GM23338 (cell line): ENCODE measurements at regions not wholly inside any gene's neighbourhood (a gene's known extent, or its start where the extent isn't known, plus 50 kb on each side); places are given as distances from the start of the nearest gene placed in this dataset.

Experiments
- ATAC-seq: fragments of 200-7000 bp; cut with Tn5 transposase; 3 replicates; pipeline ENCODE4 v1.9.1; 2020
- DNase-seq: peaks from one replicate; pipeline ENCODE4 v3.0.0-alpha.2; 2015; ENCODE audit warnings: low spot score
- H2AFZ ChIP-seq: fragments of 200-600 bp; sonication (generic); 2 replicates; pipeline ENCODE4 v1.8.0; 2016; ENCODE audit warnings: antibody characterized with exemption, mild to moderate bottlenecking, moderate library complexity
- H3F3A ChIP-seq: fragments of 200-600 bp; sonication (generic); replicated peaks from 2 replicates; pipeline ENCODE4 v1.8.0; 2017; ENCODE audit warnings: antibody characterized with exemption, mixed run types, low read depth
- H3K27ac ChIP-seq: fragments of 200-600 bp; sonication (generic); 2 replicates; pipeline ENCODE4 v1.6.1; 2016; ENCODE audit warnings: low read depth
- H3K27me3 ChIP-seq: fragments of 200-600 bp; sonication (generic); 2 replicates; pipeline ENCODE4 v1.8.0; 2016; ENCODE audit warnings: mild to moderate bottlenecking, mixed run types, moderate library complexity; ENCODE audit not compliant: insufficient read depth
- H3K36me3 ChIP-seq: fragments of 200-600 bp; sonication (generic); 2 replicates; pipeline ENCODE4 v1.8.0; 2016; ENCODE audit warnings: mild to moderate bottlenecking; ENCODE audit not compliant: insufficient read depth
- H3K4me1 ChIP-seq: fragments of 200-600 bp; sonication (generic); 2 replicates; pipeline ENCODE4 v1.8.0; 2016; ENCODE audit warnings: mild to moderate bottlenecking, moderate library complexity; ENCODE audit not compliant: insufficient read depth
- H3K4me2 ChIP-seq: fragments of 200-600 bp; sonication (generic); 2 replicates; pipeline ENCODE4 v1.7.1; 2017; ENCODE audit warnings: mixed run types
- H3K4me3 ChIP-seq: fragments of 200-600 bp; sonication (generic); 2 replicates; pipeline ENCODE4 v1.6.1; 2016; ENCODE audit warnings: mixed run types
- H3K79me2 ChIP-seq: fragments of 200-600 bp; sonication (generic); replicated peaks from 2 replicates; pipeline ENCODE4 v1.8.0; 2017; ENCODE audit warnings: mild to moderate bottlenecking; ENCODE audit not compliant: insufficient read depth
- H3K9me2 ChIP-seq: fragments of 200-600 bp; sonication (generic); 2 replicates; pipeline ENCODE4 v1.8.0; 2017; ENCODE audit not compliant: insufficient read depth
- H4K20me1 ChIP-seq: fragments of 200-600 bp; sonication (generic); replicated peaks from 2 replicates; pipeline ENCODE4 v1.8.0; 2017; ENCODE audit warnings: mild to moderate bottlenecking; ENCODE audit not compliant: insufficient read depth
- H3K27ac Mint-ChIP-seq: 2 replicates; pipeline ENCODE4 v1.8.0; 2020; ENCODE audit warnings: inconsistent platforms, mild to moderate bottlenecking, moderate library complexity, mixed read lengths
- H3K27me3 Mint-ChIP-seq: 3 replicates; pipeline ENCODE4 v1.8.0; 2022; ENCODE audit warnings: low read depth, mild to moderate bottlenecking, moderate library complexity, mixed read lengths, inconsistent platforms; ENCODE audit not compliant: insufficient read depth, poor library complexity
- H3K36me3 Mint-ChIP-seq: 3 replicates; pipeline ENCODE4 v1.8.0; 2021; ENCODE audit warnings: low read depth, mild to moderate bottlenecking, inconsistent platforms, moderate library complexity, mixed read lengths
- H3K4me1 Mint-ChIP-seq: 3 replicates; pipeline ENCODE4 v1.8.0; 2020; ENCODE audit warnings: mild to moderate bottlenecking, inconsistent platforms, mixed read lengths
- H3K4me3 Mint-ChIP-seq: 3 replicates; pipeline ENCODE4 v1.8.0; 2021; ENCODE audit warnings: moderate library complexity, mild to moderate bottlenecking, inconsistent platforms, mixed read lengths
- H3K9me3 Mint-ChIP-seq: 3 replicates; pipeline ENCODE4 v1.8.0; 2020; ENCODE audit warnings: moderate library complexity, mild to moderate bottlenecking, inconsistent platforms, mixed read lengths
- CREB1 ChIP-seq: fragments of 250-450 bp; sonication (Bioruptor Pico); IDR thresholded peaks from 2 replicates; pipeline ENCODE4 v1.5.0; 2020; ENCODE audit warnings: low read depth, mild to moderate bottlenecking, moderate library complexity
- ETS1 ChIP-seq: IDR thresholded peaks from 2 replicates; pipeline ENCODE4 v1.6.1; 2016; ENCODE audit warnings: antibody characterized with exemption
- EZH2 ChIP-seq: fragments of 200-600 bp; sonication (generic); IDR thresholded peaks from one replicate; pipeline ENCODE4 v1.8.0; 2017; ENCODE audit warnings: antibody characterized with exemption, mild to moderate bottlenecking, low read depth; ENCODE audit not compliant: unreplicated experiment
- EZH2phosphoT487 ChIP-seq: fragments of 200-600 bp; sonication (generic); IDR thresholded peaks from one replicate; pipeline ENCODE4 v1.8.1; 2018; ENCODE audit warnings: antibody characterized with exemption; ENCODE audit not compliant: unreplicated experiment
- JUNB ChIP-seq: IDR thresholded peaks from one replicate; pipeline ENCODE4 v1.6.1; 2016; ENCODE audit warnings: antibody characterized with exemption; ENCODE audit not compliant: unreplicated experiment
- NANOG ChIP-seq: IDR thresholded peaks from 2 replicates; pipeline ENCODE4 v1.6.1; 2016; ENCODE audit warnings: antibody characterized with exemption, borderline replicate concordance
- POLR2AphosphoS5 ChIP-seq: IDR thresholded peaks from 2 replicates; pipeline ENCODE4 v1.6.1; 2016; ENCODE audit warnings: antibody characterized with exemption, low read depth
- REST ChIP-seq: IDR thresholded peaks from one replicate; pipeline ENCODE4 v1.6.1; 2018; ENCODE audit warnings: antibody characterized with exemption; ENCODE audit not compliant: unreplicated experiment
- ZNF114 ChIP-seq: fragments of 250-450 bp; sonication (Bioruptor Pico); IDR thresholded peaks from 2 replicates; pipeline ENCODE4 v1.5.0; 2020; ENCODE audit warnings: mild to moderate bottlenecking, moderate library complexity
- ZNF331 ChIP-seq: fragments of 250-450 bp; sonication (Bioruptor Pico); IDR thresholded peaks from 2 replicates; pipeline ENCODE4 v1.5.0; 2020; ENCODE audit warnings: low read depth, mild to moderate bottlenecking, moderate library complexity

- TF ChIP-seq REST (no peak), ETS1 (no peak), ZNF331 (CRISPR knock-in tag) (no peak), EZH2phosphoT487 (no peak), JUNB (no peak), ZNF114 (CRISPR knock-in tag) (no peak)
Observed at GRCh38 chr3:69582044-69582443, 157.2 kb upstream of the MITF start (continued).

GRCh38 chr3:69579306-69580041, 159.8 kb upstream of the MITF start:
- no peak overlapping the region for H3K4me3 ChIP-seq
- no peak overlapping the region for H3K4me2 ChIP-seq
- no peak overlapping the region for H3K27ac ChIP-seq
- H2AFZ ChIP-seq = 0 out of 2 replicates have a peak overlapping the region, but pooled peaks have one; percentile 32
- ATAC-seq (no peak), DNase-seq (no peak)
- Mint-ChIP-seq H3K4me1 (no peaks in the 10 kb centered on the region), H3K4me3 (no peak overlapping the region), H3K27ac (no peak overlapping the region), H3K9me3 (no peaks in the 10 kb centered on the region), H3K36me3 (no peaks in the 10 kb centered on the region), H3K27me3 (no peaks in the 10 kb centered on the region)
- H3F3A ChIP-seq = no peaks in the 10 kb centered on the region
- 0 out of 2 replicates have a peak, but pooled peaks cover under 1% of the 10 kb centered on the region for H3K9me2 ChIP-seq
- no peaks in the 10 kb centered on the region for H3K27me3 ChIP-seq
- no peaks in the 10 kb centered on the region for H3K36me3 ChIP-seq
- H4K20me1 ChIP-seq = no peaks in the 10 kb centered on the region
- TF ChIP-seq JUNB = no peak
- TF ChIP-seq POLR2AphosphoS5 = no peak
- no peak for TF ChIP-seq ZNF331 (CRISPR knock-in tag)
- no peak for TF ChIP-seq EZH2phosphoT487
- TF ChIP-seq NANOG = no peak
- TF ChIP-seq CREB1 (CRISPR knock-in tag) = no peak
- TF ChIP-seq REST = no peak
- TF ChIP-seq EZH2 = no peak
- H3K79me2 ChIP-seq = no peaks in the 10 kb centered on the region
- no peaks in the 10 kb centered on the region for H3K4me1 ChIP-seq
